K562 (cell line): ENCODE measurements at regions not wholly inside any gene's neighbourhood (a gene's known extent, or its start where the extent isn't known, plus 50 kb on each side); places are given as distances from the start of the nearest gene placed in this dataset.

Source experiments
- ATAC-seq: fragments of 200-7000 bp; cut with Tn5 transposase; 3 replicates; pipeline ENCODE4 v1.9.1; 2020; ENCODE audit warnings: moderate library complexity
- BruUV-seq: library from RNA; stranded (reverse); fragments of 400-500 nt; replicated peaks from 2 replicates; lab custom pipeline; 2021; lab: Mats Ljungman, UMichigan
- CTCF ChIA-PET: fragments of 300-600 bp; formaldehyde crosslinking; extraction: SDS; loops from one replicate; lab custom pipeline; 2021; ENCODE audit warnings: low intra/inter-chr PET ratio; lab: Yijun Ruan, JAX
- POLR2A ChIA-PET: fragments of 300-600, 350-650 bp; sonication (Branson Sonifier 250); formaldehyde crosslinking; extraction: SDS; loops from one replicate; lab custom pipeline; 2021; ENCODE audit warnings: antibody characterized with exemption, inconsistent platforms; lab: Yijun Ruan, JAX
- DNase-seq, 4 experiments: peaks; one replicate each; pipeline versions ENCODE4 v3.0.0 to v3.0.0-alpha.2; 2011 to 2018; ENCODE audit warnings: low spot score in 3 of 4, mixed read lengths in 3 of 4; ENCODE audit errors: extremely low read depth in 1 of 4
- FAIRE-seq: peaks from 2 replicates; lab custom pipeline; 2011; peaks lifted over from hg19 to GRCh38; lab: Jason Lieb, UNC
- H2AFZ ChIP-seq: 2 replicates; pipeline ENCODE4 v1.6.0; 2011; ENCODE audit warnings: low read depth, low read length, control low read depth, inconsistent platforms
- H3K27ac ChIP-seq: fragments of 200-600 bp; 3 replicates; pipeline ENCODE4 v1.8.0; 2011; ENCODE audit warnings: low read depth, mild to moderate bottlenecking, control low read depth, inconsistent platforms, low read length, moderate library complexity, mixed read lengths; ENCODE audit errors: extremely low read depth
- H3K27me3 ChIP-seq, 2 experiments: fragments of 300-600 bp in 1 of 2; 2 replicates in 1 of 2; 3 replicates in 1 of 2; pipeline versions ENCODE4 v1.6.0 to v1.8.0; 2011; ENCODE audit warnings: inconsistent platforms in 2 of 2, low read length in 2 of 2, mild to moderate bottlenecking in 1 of 2, mixed read lengths in 1 of 2, moderate library complexity in 1 of 2; ENCODE audit not compliant: control insufficient read depth in 2 of 2, insufficient read depth in 2 of 2
- H3K36me3 ChIP-seq: fragments of 300-600 bp; 3 replicates; pipeline ENCODE4 v1.8.0; 2011; ENCODE audit warnings: mild to moderate bottlenecking, low read length, inconsistent platforms; ENCODE audit not compliant: control insufficient read depth, insufficient read depth
- H3K4me1 ChIP-seq, 2 experiments: fragments of 200-600 bp in 1 of 2; replicated peaks in 1 of 2; 2 replicates in 1 of 2; 3 replicates in 1 of 2; pipeline versions ENCODE4 v1.5.1 to v1.8.0; 2011; ENCODE audit warnings: inconsistent platforms in 2 of 2, low read length in 2 of 2, mild to moderate bottlenecking in 1 of 2, mixed read lengths in 1 of 2, moderate library complexity in 1 of 2; ENCODE audit not compliant: control insufficient read depth in 2 of 2, insufficient read depth in 2 of 2
- H3K4me2 ChIP-seq: 2 replicates; pipeline ENCODE4 v1.6.1; 2011; ENCODE audit warnings: low read length, control low read depth, inconsistent platforms, mixed read lengths; ENCODE audit not compliant: insufficient read depth
- H3K4me3 ChIP-seq: fragments of 200-600 bp; sonication (generic), shearing (Covaris generic); 2 replicates; pipeline ENCODE4 v1.5.1; 2016; ENCODE audit warnings: control low read depth, inconsistent platforms
- H3K79me2 ChIP-seq: fragments of 200-600 bp; 3 replicates; pipeline ENCODE4 v1.8.0; 2011; ENCODE audit warnings: low read length, inconsistent platforms; ENCODE audit not compliant: control insufficient read depth, insufficient read depth
- H3K9ac ChIP-seq, 2 experiments: 2 replicates each; pipeline versions ENCODE4 v1.6.0 to v1.6.1; 2011; ENCODE audit warnings: low read depth in 2 of 2, low read length in 2 of 2, control low read depth in 1 of 2, inconsistent platforms in 1 of 2, mild to moderate bottlenecking in 1 of 2, mixed read lengths in 1 of 2; ENCODE audit not compliant: insufficient read depth in 1 of 2
- H3K9me1 ChIP-seq: one replicate; pipeline ENCODE4 v1.6.0; 2011; ENCODE audit warnings: inconsistent platforms, mild to moderate bottlenecking, low read length, moderate library complexity; ENCODE audit not compliant: control insufficient read depth, insufficient read depth
- H3K9me3 ChIP-seq: replicated peaks from 2 replicates; pipeline ENCODE4 v1.5.1; 2011; ENCODE audit warnings: low read depth, low read length, inconsistent platforms; ENCODE audit not compliant: control insufficient read depth, insufficient read depth
- H4K20me1 ChIP-seq: replicated peaks from 2 replicates; pipeline ENCODE4 v1.6.1; 2011; ENCODE audit warnings: low read length, inconsistent platforms, mixed read lengths; ENCODE audit not compliant: control insufficient read depth, insufficient read depth
- KLF16 ChIP-seq: IDR thresholded peaks from 2 replicates; pipeline ENCODE4 v1.6.1; 2016; ENCODE audit warnings: antibody characterized with exemption
- POU5F1 ChIP-seq: fragments of 150-350 bp; IDR thresholded peaks from 2 replicates; pipeline ENCODE4 v1.6.1; 2014; ENCODE audit warnings: borderline replicate concordance, low read length, low read depth, mild to moderate bottlenecking; ENCODE audit not compliant: partially characterized antibody
- PYGO2 ChIP-seq: fragments of 450-650 bp; IDR thresholded peaks from 2 replicates; pipeline ENCODE4 v1.6.1; 2016; ENCODE audit warnings: mild to moderate bottlenecking, missing genetic modification characterization, moderate library complexity, missing compliant biosample characterization
- ZNF551 ChIP-seq: fragments of 250-450 bp; sonication (Bioruptor Pico); IDR thresholded peaks from 2 replicates; pipeline ENCODE4 v1.5.0; 2021; ENCODE audit warnings: mild to moderate bottlenecking, moderate library complexity
- ZNF584 ChIP-seq: fragments of 200-800 bp; sonication (Bioruptor generic); IDR thresholded peaks from 2 replicates; pipeline ENCODE4 v1.6.1; 2016; ENCODE audit warnings: low read depth, mild to moderate bottlenecking, missing genetic modification characterization, missing compliant biosample characterization
- WGBS: fragments of 100-300 bp; shearing (Covaris generic); methylation state at CpG from one replicate; pipeline ENCODE4 v1.1.6; 2016; ENCODE audit warnings: low coverage, mixed read lengths; ENCODE audit not compliant: insufficient coverage; ENCODE audit errors: missing lambda C conversion rate; 5-methylcytosine and 5-hydroxymethylcytosine counted together
- in situ Hi-C: fragments of 300-500 bp; cut with MboI; formaldehyde crosslinking; loops from 4 replicates; pipeline ENCODE4 v1.15.0; 2018; ENCODE audit warnings: inconsistent platforms, mixed read lengths
- intact Hi-C: fragments of 100-400 bp; cut with micrococcal nuclease; formaldehyde crosslinking; loops from 2 replicates; pipeline ENCODE4 v1.14.2; 2022
- TF ChIP-seq, protein P1 (sequence below), 2 experiments: fragments of 450-650 bp; IDR thresholded peaks; 2 replicates each; pipeline ENCODE4 v1.6.1; 2018; ENCODE audit warnings: mild to moderate bottlenecking in 2 of 2, low read depth in 1 of 2; ENCODE audit not compliant: partially characterized antibody in 2 of 2

- Histone ChIP-seq H3K27me3 (no peaks in the 10 kb centered on the region), H3K36me3 (no peaks in the 10 kb centered on the region), H3K4me2 (no peak overlapping the region), H3K4me1 (no peaks in the 10 kb centered on the region), H3K9ac (no peak overlapping the region), H3K9me3 (no peaks in the 10 kb centered on the region; the same call in none of the 2 replicates), H4K20me1 (no peaks in the 10 kb centered on the region), H3K4me3 (no peak overlapping the region), H3K9me1 (no peaks in the 10 kb centered on the region), H3K27ac (no peak overlapping the region), H2AFZ (no peak overlapping the region), H3K79me2 (no peaks in the 10 kb centered on the region)
- ChIA-PET CTCF (no interaction called here), POLR2A (no interaction called here)
- in situ Hi-C loops = no loop called here
- FAIRE-seq (no peak), DNase-seq (no peak), ATAC-seq (no peak)
- no TSS peak for BruUV-seq
- TF ChIP-seq ZNF584 (CRISPR knock-in tag) (no peak), POU5F1 (no peak), ZNF551 (CRISPR knock-in tag) (no peak), KLF16 (no peak), PYGO2 (no peak)
- TF ChIP-seq, protein P1, sequence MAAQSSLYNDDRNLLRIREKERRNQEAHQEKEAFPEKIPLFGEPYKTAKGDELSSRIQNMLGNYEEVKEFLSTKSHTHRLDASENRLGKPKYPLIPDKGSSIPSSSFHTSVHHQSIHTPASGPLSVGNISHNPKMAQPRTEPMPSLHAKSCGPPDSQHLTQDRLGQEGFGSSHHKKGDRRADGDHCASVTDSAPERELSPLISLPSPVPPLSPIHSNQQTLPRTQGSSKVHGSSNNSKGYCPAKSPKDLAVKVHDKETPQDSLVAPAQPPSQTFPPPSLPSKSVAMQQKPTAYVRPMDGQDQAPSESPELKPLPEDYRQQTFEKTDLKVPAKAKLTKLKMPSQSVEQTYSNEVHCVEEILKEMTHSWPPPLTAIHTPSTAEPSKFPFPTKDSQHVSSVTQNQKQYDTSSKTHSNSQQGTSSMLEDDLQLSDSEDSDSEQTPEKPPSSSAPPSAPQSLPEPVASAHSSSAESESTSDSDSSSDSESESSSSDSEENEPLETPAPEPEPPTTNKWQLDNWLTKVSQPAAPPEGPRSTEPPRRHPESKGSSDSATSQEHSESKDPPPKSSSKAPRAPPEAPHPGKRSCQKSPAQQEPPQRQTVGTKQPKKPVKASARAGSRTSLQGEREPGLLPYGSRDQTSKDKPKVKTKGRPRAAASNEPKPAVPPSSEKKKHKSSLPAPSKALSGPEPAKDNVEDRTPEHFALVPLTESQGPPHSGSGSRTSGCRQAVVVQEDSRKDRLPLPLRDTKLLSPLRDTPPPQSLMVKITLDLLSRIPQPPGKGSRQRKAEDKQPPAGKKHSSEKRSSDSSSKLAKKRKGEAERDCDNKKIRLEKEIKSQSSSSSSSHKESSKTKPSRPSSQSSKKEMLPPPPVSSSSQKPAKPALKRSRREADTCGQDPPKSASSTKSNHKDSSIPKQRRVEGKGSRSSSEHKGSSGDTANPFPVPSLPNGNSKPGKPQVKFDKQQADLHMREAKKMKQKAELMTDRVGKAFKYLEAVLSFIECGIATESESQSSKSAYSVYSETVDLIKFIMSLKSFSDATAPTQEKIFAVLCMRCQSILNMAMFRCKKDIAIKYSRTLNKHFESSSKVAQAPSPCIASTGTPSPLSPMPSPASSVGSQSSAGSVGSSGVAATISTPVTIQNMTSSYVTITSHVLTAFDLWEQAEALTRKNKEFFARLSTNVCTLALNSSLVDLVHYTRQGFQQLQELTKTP (IDR thresholded peaks at IDR 0.05; ENCODE audit: low read depth in 1 of 2, partially characterized antibody in 2 of 2) = no peak
- intact Hi-C loops = no loop called here
- 0% methylated on average over 3 of the region's 3 CpGs for WGBS
These were observed 380.8 kb upstream of the CDH18 start for GRCh38 chr5:20368571-20369517.
